Body of pancreas (tissue), 4 donors: ENCODE measurements at regions not wholly inside any gene's neighbourhood (a gene's known extent, or its start where the extent isn't known, plus 50 kb on each side); places are given as distances from the start of the nearest gene placed in this dataset.

Source experiments
- CTCF ChIP-seq, 7 experiments: fragments of 450-650 bp in 4 of 7; fragments of 200-600 bp in 3 of 7; sonication (generic) in 3 of 7; IDR thresholded peaks; one replicate each; pipeline ENCODE4 v1.5.1; 2016 to 2019; ENCODE audit warnings: antibody characterized with exemption in 7 of 7
- POLR2A ChIP-seq, 3 donors: fragments of 450-650 bp; IDR thresholded peaks; one replicate each; pipeline ENCODE4 v1.6.1; 2016; ENCODE audit warnings: antibody characterized with exemption in 3 of 3, mild to moderate bottlenecking in 2 of 3

GRCh38 chr18:993560-993959 lies 88.9 kb downstream of the ADCYAP1 start:
- TF ChIP-seq POLR2A (IDR thresholded peaks at IDR 0.05): no peak
- TF ChIP-seq CTCF (IDR thresholded peaks at IDR 0.05): no peak
